Erythroblast (primary cell): ENCODE measurements at regions not wholly inside any gene's neighbourhood (a gene's known extent, or its start where the extent isn't known, plus 50 kb on each side); places are given as distances from the start of the nearest gene placed in this dataset.
"Not testable (repeated sequence)": the region's sequence is repeated elsewhere in the genome, so short reads cannot be mapped to it uniquely, and the experiment has no call there.

Source experiments
- GATA1 ChIP-seq: IDR thresholded peaks from 2 replicates; pipeline ENCODE4 v1.6.1; 2011; ENCODE audit warnings: low read depth, mild to moderate bottlenecking, control low read depth, low read length, moderate library complexity
- POLR2A ChIP-seq: IDR thresholded peaks from 2 replicates; pipeline ENCODE4 v1.6.1; 2011; ENCODE audit warnings: mild to moderate bottlenecking, low read length

DNA sequence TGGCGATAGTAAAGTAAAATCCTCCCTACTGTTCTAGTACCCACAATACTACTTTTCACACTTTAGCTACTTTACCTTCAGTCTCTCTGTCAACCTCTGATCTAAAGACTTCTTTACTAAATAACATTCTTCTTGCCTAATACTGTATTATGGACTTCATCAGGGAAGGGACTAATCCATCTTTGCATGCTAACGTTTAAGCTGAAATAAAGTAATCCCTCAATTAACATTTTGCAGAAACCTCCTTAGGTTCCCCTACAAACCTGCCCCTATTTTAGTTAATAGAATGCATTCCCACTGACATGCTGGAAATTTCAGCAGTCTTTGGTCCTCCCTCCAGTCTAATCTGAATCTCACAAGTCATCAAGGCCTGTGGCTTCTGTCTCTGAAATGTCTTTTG, 99.1 kb upstream of the NBPF8 start:
- TF ChIP-seq POLR2A, GATA1: not testable (repeated sequence)
